Uterus (tissue), 2 donors: ENCODE measurements at regions not wholly inside any gene's neighbourhood (a gene's known extent, or its start where the extent isn't known, plus 50 kb on each side); places are given as distances from the start of the nearest gene placed in this dataset.

Experiments used
- POLR2A ChIP-seq, 2 donors: fragments of 450-650 bp; IDR thresholded peaks; one replicate each; pipeline ENCODE4 v1.6.1; 2016; ENCODE audit warnings: antibody characterized with exemption in 2 of 2, mild to moderate bottlenecking in 1 of 2, moderate library complexity in 1 of 2
- TF ChIP-seq, protein P1 (sequence below), 4 experiments: fragments of 200-600 bp in 2 of 4; fragments of 450-650 bp in 2 of 4; sonication (generic) in 2 of 4; IDR thresholded peaks; one replicate each; pipeline ENCODE4 v1.5.1; 2016 to 2019; ENCODE audit warnings: antibody characterized with exemption in 4 of 4, mild to moderate bottlenecking in 2 of 4, moderate library complexity in 1 of 4

DNA sequence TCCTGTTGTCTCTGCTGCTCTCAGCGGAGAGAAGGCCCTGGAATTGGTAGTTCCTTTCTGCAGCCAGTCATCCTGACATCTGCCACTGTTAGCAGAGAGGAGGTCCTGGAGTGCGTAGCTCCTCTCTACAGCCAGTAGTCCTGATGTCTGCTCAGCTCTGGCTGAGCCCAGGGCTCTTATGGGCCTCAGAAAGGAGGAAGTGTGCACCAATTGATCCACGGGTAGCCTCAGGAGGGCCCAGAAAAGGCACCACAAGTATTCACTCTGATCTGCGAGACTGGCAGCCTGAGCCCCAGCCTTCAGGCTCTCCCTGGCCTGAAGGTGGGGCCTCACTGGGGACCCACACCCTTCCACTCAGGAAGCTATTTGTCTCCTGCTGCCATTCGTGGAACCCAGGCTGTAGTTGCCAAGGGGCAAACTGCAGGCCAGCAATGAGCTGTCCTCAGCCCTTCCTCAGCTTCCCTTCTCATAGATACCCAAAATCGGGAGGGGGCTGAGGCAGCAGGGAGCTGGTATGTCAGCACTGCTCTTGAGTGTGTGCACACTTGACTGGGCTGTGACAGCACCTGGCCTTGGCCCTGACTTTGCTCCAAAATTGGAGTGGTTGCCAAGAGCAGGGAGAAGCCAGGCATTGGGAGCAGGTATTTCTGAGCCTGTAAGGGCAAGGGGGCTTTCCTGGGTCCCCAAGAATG, 1049.5 kb upstream of the ACO1 start:
- TF ChIP-seq, protein P1, sequence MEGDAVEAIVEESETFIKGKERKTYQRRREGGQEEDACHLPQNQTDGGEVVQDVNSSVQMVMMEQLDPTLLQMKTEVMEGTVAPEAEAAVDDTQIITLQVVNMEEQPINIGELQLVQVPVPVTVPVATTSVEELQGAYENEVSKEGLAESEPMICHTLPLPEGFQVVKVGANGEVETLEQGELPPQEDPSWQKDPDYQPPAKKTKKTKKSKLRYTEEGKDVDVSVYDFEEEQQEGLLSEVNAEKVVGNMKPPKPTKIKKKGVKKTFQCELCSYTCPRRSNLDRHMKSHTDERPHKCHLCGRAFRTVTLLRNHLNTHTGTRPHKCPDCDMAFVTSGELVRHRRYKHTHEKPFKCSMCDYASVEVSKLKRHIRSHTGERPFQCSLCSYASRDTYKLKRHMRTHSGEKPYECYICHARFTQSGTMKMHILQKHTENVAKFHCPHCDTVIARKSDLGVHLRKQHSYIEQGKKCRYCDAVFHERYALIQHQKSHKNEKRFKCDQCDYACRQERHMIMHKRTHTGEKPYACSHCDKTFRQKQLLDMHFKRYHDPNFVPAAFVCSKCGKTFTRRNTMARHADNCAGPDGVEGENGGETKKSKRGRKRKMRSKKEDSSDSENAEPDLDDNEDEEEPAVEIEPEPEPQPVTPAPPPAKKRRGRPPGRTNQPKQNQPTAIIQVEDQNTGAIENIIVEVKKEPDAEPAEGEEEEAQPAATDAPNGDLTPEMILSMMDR (IDR thresholded peaks at IDR 0.05): no peak
- no peak for TF ChIP-seq POLR2A (IDR thresholded peaks at IDR 0.05)
